NCI-H146 (cell line): ENCODE measurements at regions not wholly inside any gene's neighbourhood (a gene's known extent, or its start where the extent isn't known, plus 50 kb on each side); places are given as distances from the start of the nearest gene placed in this dataset.
"Not testable (repeated sequence)": the region's sequence is repeated elsewhere in the genome, so short reads cannot be mapped to it uniquely, and the experiment has no call there.

Experiments
- DNase-seq: peaks from one replicate; lab custom pipeline; 2025; lab: John Stamatoyannopoulos, UW

GRCh38 chr20:12949429-12949980 lies 59.3 kb upstream of the SPTLC3 start:
- DNase-seq = no peak

- not testable (repeated sequence) for DNase-seq
These were observed 54.5 kb upstream of the SPTLC3 start for GRCh38 chr20:12954254-12954653.

GRCh38 chr20:12955611-12956010 lies 53.2 kb upstream of the SPTLC3 start:
- DNase-seq = no peak

GRCh38 chr20:12956303-12956702 lies 52.5 kb upstream of the SPTLC3 start:
- DNase-seq = no peak

GRCh38 chr20:12957968-12958367 lies 50.8 kb upstream of the SPTLC3 start:
- no peak for DNase-seq
